IMR-90 (cell line): ENCODE measurements at regions not wholly inside any gene's neighbourhood (a gene's known extent, or its start where the extent isn't known, plus 50 kb on each side); places are given as distances from the start of the nearest gene placed in this dataset.

Source experiments
- ATAC-seq: fragments of 200-7000 bp; cut with Tn5 transposase; 2 replicates; pipeline ENCODE4 v1.9.1; 2020; ENCODE audit warnings: low read depth, mild to moderate bottlenecking, moderate library complexity
- BruUV-seq: library from RNA; stranded (reverse); fragments of 400-500 nt; replicated peaks from 2 replicates; lab custom pipeline; 2021; lab: Mats Ljungman, UMichigan
- CTCF ChIA-PET: fragments of 300-600 bp; formaldehyde crosslinking; extraction: SDS; loops from one replicate; lab custom pipeline; 2021; ENCODE audit warnings: antibody characterized with exemption; lab: Yijun Ruan, JAX
- POLR2A ChIA-PET: fragments of 300-600 bp; sonication (Branson Sonifier 250); formaldehyde crosslinking; loops from one replicate; lab custom pipeline; 2022; ENCODE audit warnings: antibody characterized with exemption; ENCODE audit not compliant: unreplicated experiment; lab: Charles Lee
- DNase-seq: peaks from one replicate; pipeline ENCODE4 v3.0.0; 2013
- H2AFZ ChIP-seq: replicated peaks from 2 replicates; pipeline ENCODE3; 2013; ENCODE audit warnings: low read length, mild to moderate bottlenecking; ENCODE audit not compliant: poor library complexity
- H2AK5ac ChIP-seq: 2 replicates; pipeline ENCODE4 v1.6.1; 2013; ENCODE audit warnings: low read depth, low read length, inconsistent platforms
- H2AK9ac ChIP-seq: replicated peaks from 2 replicates; pipeline ENCODE3; 2013; ENCODE audit warnings: mild to moderate bottlenecking, low read depth, low read length, moderate library complexity; ENCODE audit not compliant: poor library complexity
- H2BK120ac ChIP-seq: 2 replicates; pipeline ENCODE4 v1.6.1; 2013; ENCODE audit warnings: low read depth, low read length, inconsistent platforms
- H2BK15ac ChIP-seq: 3 replicates; pipeline ENCODE4 v1.6.1; 2013; ENCODE audit warnings: low read depth, low read length, inconsistent platforms
- H2BK20ac ChIP-seq: 2 replicates; pipeline ENCODE4 v1.6.1; 2013; ENCODE audit warnings: low read depth, mild to moderate bottlenecking, inconsistent platforms, low read length, moderate library complexity
- H2BK5ac ChIP-seq: 2 replicates; pipeline ENCODE4 v1.6.1; 2013; ENCODE audit warnings: mild to moderate bottlenecking, low read depth, low read length, inconsistent platforms; ENCODE audit not compliant: poor library complexity, severe bottlenecking
- H3K14ac ChIP-seq: replicated peaks from 2 replicates; pipeline ENCODE4 v1.6.1; 2013; ENCODE audit warnings: low read depth, low read length, inconsistent platforms
- H3K18ac ChIP-seq: 2 replicates; pipeline ENCODE4 v1.6.1; 2013; ENCODE audit warnings: low read depth, low read length, control low read depth
- H3K23ac ChIP-seq: 2 replicates; pipeline ENCODE4 v1.6.1; 2013; ENCODE audit warnings: low read depth, low read length, inconsistent platforms
- H3K27ac ChIP-seq: 2 replicates; pipeline ENCODE4 v1.5.1; 2013; ENCODE audit warnings: mild to moderate bottlenecking, control low read depth, low read length; ENCODE audit not compliant: insufficient read depth
- H3K27me3 ChIP-seq: 2 replicates; pipeline ENCODE4 v1.6.1; 2013; ENCODE audit warnings: low read length; ENCODE audit not compliant: control insufficient read depth, insufficient read depth
- H3K36me3 ChIP-seq: 2 replicates; pipeline ENCODE4 v1.6.1; 2013; ENCODE audit warnings: low read length, mixed read lengths; ENCODE audit not compliant: control insufficient read depth, insufficient read depth
- H3K4ac ChIP-seq: 2 replicates; pipeline ENCODE4 v1.6.1; 2013; ENCODE audit warnings: low read depth, low read length, inconsistent platforms
- H3K4me1 ChIP-seq: 2 replicates; pipeline ENCODE4 v1.6.1; 2013; ENCODE audit warnings: low read length, mixed read lengths; ENCODE audit not compliant: control insufficient read depth, insufficient read depth
- H3K4me2 ChIP-seq: 2 replicates; pipeline ENCODE4 v1.6.1; 2013; ENCODE audit warnings: low read depth, mild to moderate bottlenecking, control low read depth, low read length, moderate library complexity
- H3K4me3 ChIP-seq: 2 replicates; pipeline ENCODE4 v1.5.1; 2013; ENCODE audit warnings: low read depth, mild to moderate bottlenecking, control low read depth, low read length, moderate library complexity; ENCODE audit not compliant: insufficient read depth
- H3K56ac ChIP-seq: 2 replicates; pipeline ENCODE4 v1.6.1; 2013; ENCODE audit warnings: low read length, inconsistent platforms; ENCODE audit not compliant: insufficient read depth; ENCODE audit errors: extremely low read depth
- H3K79me1 ChIP-seq, 2 experiments: 2 replicates each; pipeline ENCODE4 v1.6.1; 2013; ENCODE audit warnings: low read length in 2 of 2, inconsistent platforms in 1 of 2, low read depth in 1 of 2
- H3K9ac ChIP-seq: 2 replicates; pipeline ENCODE4 v1.6.1; 2013; ENCODE audit warnings: low read depth, low read length, control low read depth
- H3K9me1 ChIP-seq: 2 replicates; pipeline ENCODE4 v1.6.1; 2013; ENCODE audit warnings: low read length, inconsistent platforms; ENCODE audit not compliant: insufficient read depth
- H3K9me3 ChIP-seq: 2 replicates; pipeline ENCODE4 v1.6.1; 2013; ENCODE audit warnings: low read length; ENCODE audit not compliant: control insufficient read depth, insufficient read depth
- H4K20me1 ChIP-seq: 2 replicates; pipeline ENCODE4 v1.6.1; 2013; ENCODE audit warnings: low read length, inconsistent platforms; ENCODE audit not compliant: insufficient read depth
- H4K5ac ChIP-seq: 2 replicates; pipeline ENCODE4 v1.6.1; 2013; ENCODE audit warnings: mild to moderate bottlenecking, low read depth, low read length, control low read depth
- H4K8ac ChIP-seq, 2 experiments: 2 replicates each; pipeline ENCODE4 v1.6.1; 2013; ENCODE audit warnings: low read depth in 2 of 2, low read length in 2 of 2, control low read depth in 1 of 2, inconsistent platforms in 1 of 2
- H4K91ac ChIP-seq: 2 replicates; pipeline ENCODE4 v1.6.1; 2013; ENCODE audit warnings: low read depth, low read length, inconsistent platforms; ENCODE audit not compliant: insufficient read depth
- CEBPB ChIP-seq: IDR thresholded peaks from 2 replicates; pipeline ENCODE4 v1.6.1; 2012; ENCODE audit warnings: low read depth, low read length, improper control_type of control experiment
- MAZ ChIP-seq: IDR thresholded peaks from 2 replicates; pipeline ENCODE4 v1.6.1; 2012; ENCODE audit warnings: low read depth, mild to moderate bottlenecking, low read length, improper control_type of control experiment, moderate library complexity, borderline replicate concordance
- RAD21 ChIP-seq: IDR thresholded peaks from 2 replicates; pipeline ENCODE4 v1.6.1; 2012; ENCODE audit warnings: low read length, improper control_type of control experiment
- WGBS, 2 experiments: methylation state at CpG; one replicate each; pipeline versions ENCODE4 v1.1.5 to v1.1.7; 2013; ENCODE audit warnings: missing lambda C conversion rate in 2 of 2; ENCODE audit not compliant: insufficient read length in 1 of 2; ENCODE audit errors: extremely low coverage in 2 of 2; 5-methylcytosine and 5-hydroxymethylcytosine counted together
- dilution Hi-C: fragments of 300-500 bp; cut with HindIII; formaldehyde crosslinking; loops from one replicate; pipeline ENCODE4 v1.14.3; 2018; ENCODE audit warnings: low sequenced_read_pairs; ENCODE audit not compliant: unreplicated experiment
- in situ Hi-C: fragments of 300-500 bp; cut with MboI; formaldehyde crosslinking; loops from 3 replicates; pipeline ENCODE4 v1.14.3; 2019; ENCODE audit warnings: low sequenced_read_pairs, inconsistent platforms, mixed read lengths
- intact Hi-C: fragments of 100-400 bp; cut with micrococcal nuclease; formaldehyde crosslinking; loops from 2 replicates; pipeline ENCODE4 v1.10.0; 2022

- Histone ChIP-seq H2AFZ (no peak overlapping the region), H3K14ac (no peak overlapping the region), H3K4me3 (no peak overlapping the region), H3K27me3 (peaks cover 2% of the 10 kb centered on the region; the same call in 1 of the 2 replicates), H3K23ac (no peak overlapping the region), H3K18ac (no peak overlapping the region), H3K4me2 (no peak overlapping the region), H2AK9ac (no peak overlapping the region), H3K9ac (no peak overlapping the region), H3K79me1 (no peaks in the 10 kb centered on the region), H4K8ac (no peak overlapping the region), H4K20me1 (no peaks in the 10 kb centered on the region), H3K4ac (no peak overlapping the region), H3K36me3 (no peaks in the 10 kb centered on the region), H3K27ac (no peak overlapping the region), H4K91ac (no peak overlapping the region), H2AK5ac (no peak overlapping the region), H3K4me1 (peaks cover 6% of the 10 kb centered on the region; the same call in 1 of the 2 replicates), H2BK20ac (no peak overlapping the region), H2BK5ac (no peak overlapping the region), H3K9me1 (0 out of 2 replicates have a peak, but pooled peaks cover 3% of the 10 kb centered on the region), H4K5ac (no peak overlapping the region), H3K56ac (no peak overlapping the region), H2BK120ac (no peak overlapping the region), H3K9me3 (no peaks in the 10 kb centered on the region), H2BK15ac (no peak overlapping the region)
- ATAC-seq: no peak
- dilution Hi-C loops (no loop called here), in situ Hi-C loops (no loop called here), intact Hi-C loops (no loop called here)
- DNase-seq: no peak
- WGBS, 2 experiments: no CpG with 5 or more reads among the region's 2 CpGs
- TF ChIP-seq MAZ (no peak), CEBPB (no peak), RAD21 (no peak)
- ChIA-PET CTCF (no interaction called here), POLR2A (no interaction called here)
- BruUV-seq: no TSS peak
These were observed 319.3 kb upstream of the SLCO3A1 start for GRCh38 chr15:91534235-91534634.
